ENCODE measurements at regions not wholly inside any gene's neighbourhood (a gene's known extent, or its start where the extent isn't known, plus 50 kb on each side); places are given as distances from the start of the nearest gene placed in this dataset.
"Not testable (repeated sequence)": the region's sequence is repeated elsewhere in the genome, so short reads cannot be mapped to it uniquely, and the experiment has no call there.

DNA sequence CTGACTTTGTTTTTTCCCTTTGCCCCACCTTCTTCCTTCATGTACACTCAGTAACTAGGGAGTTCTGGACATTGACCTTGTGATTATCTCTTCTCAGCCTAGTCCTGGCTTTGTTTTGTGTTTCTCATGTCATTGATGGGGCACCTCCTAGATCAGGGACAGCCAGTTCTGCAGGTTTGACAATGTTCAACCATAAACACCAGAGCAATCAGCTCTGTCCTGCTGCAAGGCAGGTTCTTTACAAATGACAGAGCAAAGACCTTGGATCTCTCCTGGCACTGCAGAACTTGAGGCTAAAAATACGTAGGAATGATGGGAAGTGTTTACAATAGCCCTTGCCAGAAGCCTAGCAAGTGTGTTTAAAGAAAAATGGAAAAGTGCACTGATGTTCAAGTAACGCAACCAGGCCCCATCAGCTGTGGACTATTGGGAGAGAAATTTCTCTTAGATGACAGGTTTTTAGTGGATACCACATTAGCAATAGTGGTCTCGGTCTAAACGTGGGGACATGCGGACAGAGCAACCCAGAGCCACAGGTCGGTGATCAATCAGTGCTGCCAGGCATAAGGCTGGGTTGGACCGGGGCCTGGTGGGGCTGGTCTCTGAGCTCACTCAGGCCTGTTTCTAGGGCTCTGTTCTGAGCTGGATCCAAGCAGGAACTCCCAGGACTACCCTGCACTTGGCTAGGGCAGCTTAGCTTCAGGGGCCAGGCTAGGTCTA is 76.8 kb downstream of the SOWAHC start (continued):
- TF ChIP-seq MYNN (tag by site-specific recombination; IDR thresholded peaks at IDR 0.05; ENCODE audit: borderline replicate concordance): no peak
- no peak for TF ChIP-seq ZNF561 (tag by site-specific recombination; IDR thresholded peaks at IDR 0.05; ENCODE audit: borderline replicate concordance)

DNA sequence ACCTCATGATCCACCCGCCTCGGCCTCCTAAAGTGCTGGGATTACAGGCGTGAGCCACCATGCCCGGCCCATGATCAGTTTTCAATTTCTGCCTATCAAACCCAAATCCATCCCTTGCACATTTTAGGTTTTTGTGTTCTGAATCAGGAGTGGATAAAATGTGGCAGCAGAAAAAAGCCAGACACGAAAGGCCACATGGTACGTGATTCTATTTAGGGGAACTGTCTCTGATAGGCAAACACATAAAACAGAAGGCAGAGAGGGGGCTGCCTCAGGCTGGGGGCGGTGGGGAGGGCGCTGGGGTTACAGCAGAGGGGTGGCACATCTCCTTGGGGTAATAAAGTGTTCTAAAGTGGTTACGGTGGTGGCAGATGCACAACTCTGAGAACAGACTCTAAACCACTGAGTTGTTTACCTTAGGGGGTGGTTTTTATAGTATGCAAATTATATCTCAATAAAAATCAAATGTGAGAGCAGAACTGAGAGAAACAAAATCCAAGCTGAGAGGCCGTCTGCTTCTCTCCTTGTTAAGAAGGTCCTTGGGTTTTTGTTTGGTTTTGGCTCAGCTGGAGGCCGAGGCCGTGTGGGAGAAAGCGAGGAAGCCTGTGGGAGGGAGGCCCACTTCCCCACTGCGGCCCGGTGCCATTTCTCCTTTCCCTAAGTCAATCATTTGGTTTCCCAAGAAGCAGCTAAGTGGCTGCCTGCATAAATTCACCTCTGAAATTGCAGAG is 78.0 kb downstream of the SOWAHC start:
- POLR2A ChIA-PET: no interaction called here
- Histone ChIP-seq H3K4me1 (ENCODE audit: control insufficient read depth, insufficient read depth, low read length) (peaks cover 6% of the 10 kb centered on the region; the same call in 1 of the 2 replicates), H3K27ac (ENCODE audit: extremely low read depth, low read depth, low read length) (no peak overlapping the region), H3K36me3 (ENCODE audit: control insufficient read depth in 2 of 2, insufficient read depth in 1 of 2, low read length in 2 of 2) (no peaks in the 10 kb centered on the region), H3K4me3 (ENCODE audit: low read depth, low read length) (no peak overlapping the region), H3K9me3 (ENCODE audit: control insufficient read depth, insufficient read depth, low read depth, low read length) (no peaks in the 10 kb centered on the region)
- TF ChIP-seq GLIS1 (tag by site-specific recombination; IDR thresholded peaks at IDR 0.05) (peak; percentile 88), ZIC2 (tag by site-specific recombination; IDR thresholded peaks at IDR 0.05) (peak; percentile 93), EGR2 (tag by site-specific recombination; IDR thresholded peaks at IDR 0.05; ENCODE audit: low read depth) (peak; percentile 69), ZFHX2 (tag by site-specific recombination; conservative IDR thresholded peaks at IDR 0.05) (peak; percentile 86), IKZF3 (tag by site-specific recombination; IDR thresholded peaks at IDR 0.05) (no peak)
- TF ChIP-seq, protein P1, sequence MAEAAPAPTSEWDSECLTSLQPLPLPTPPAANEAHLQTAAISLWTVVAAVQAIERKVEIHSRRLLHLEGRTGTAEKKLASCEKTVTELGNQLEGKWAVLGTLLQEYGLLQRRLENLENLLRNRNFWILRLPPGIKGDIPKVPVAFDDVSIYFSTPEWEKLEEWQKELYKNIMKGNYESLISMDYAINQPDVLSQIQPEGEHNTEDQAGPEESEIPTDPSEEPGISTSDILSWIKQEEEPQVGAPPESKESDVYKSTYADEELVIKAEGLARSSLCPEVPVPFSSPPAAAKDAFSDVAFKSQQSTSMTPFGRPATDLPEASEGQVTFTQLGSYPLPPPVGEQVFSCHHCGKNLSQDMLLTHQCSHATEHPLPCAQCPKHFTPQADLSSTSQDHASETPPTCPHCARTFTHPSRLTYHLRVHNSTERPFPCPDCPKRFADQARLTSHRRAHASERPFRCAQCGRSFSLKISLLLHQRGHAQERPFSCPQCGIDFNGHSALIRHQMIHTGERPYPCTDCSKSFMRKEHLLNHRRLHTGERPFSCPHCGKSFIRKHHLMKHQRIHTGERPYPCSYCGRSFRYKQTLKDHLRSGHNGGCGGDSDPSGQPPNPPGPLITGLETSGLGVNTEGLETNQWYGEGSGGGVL (tag by site-specific recombination; IDR thresholded peaks at IDR 0.05): peak; percentile 38
- CTCF ChIA-PET: no interaction called here

DNA sequence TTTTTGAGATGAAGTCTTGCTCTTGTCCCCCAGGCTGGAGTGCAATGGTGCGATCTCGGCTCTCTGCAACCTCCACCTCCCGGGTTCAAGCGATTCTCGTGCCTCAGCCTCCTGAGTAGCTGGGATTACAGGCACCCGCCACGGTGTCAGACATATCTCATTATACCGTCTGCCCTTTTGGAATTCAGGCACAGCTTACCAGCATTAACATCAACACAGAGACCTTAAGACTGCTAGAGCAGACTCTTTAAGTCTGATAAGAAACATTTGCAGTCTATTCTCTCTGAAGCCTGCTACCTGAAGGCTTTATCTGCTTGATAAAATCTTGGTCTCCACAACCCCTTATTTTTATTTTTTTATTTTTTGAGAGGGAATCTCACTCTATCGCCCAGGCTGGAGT is 78.7 kb downstream of the SOWAHC start:
- 0 out of 2 replicates have a peak, but pooled peaks have one; percentile 0 for TF ChIP-seq ZNF335 (tag by site-specific recombination; conservative IDR thresholded peaks at IDR 0.05)
- H3K27ac ChIP-seq (ENCODE audit: extremely low read depth, low read depth, low read length); CTCF ChIA-PET; H3K4me1 ChIP-seq (ENCODE audit: control insufficient read depth, insufficient read depth, low read length); H3K36me3 ChIP-seq (ENCODE audit: control insufficient read depth in 2 of 2, insufficient read depth in 1 of 2, low read length in 2 of 2); POLR2A ChIA-PET; H3K4me3 ChIP-seq (ENCODE audit: low read depth, low read length); H3K9me3 ChIP-seq (ENCODE audit: control insufficient read depth, insufficient read depth, low read depth, low read length): not testable (repeated sequence)

DNA sequence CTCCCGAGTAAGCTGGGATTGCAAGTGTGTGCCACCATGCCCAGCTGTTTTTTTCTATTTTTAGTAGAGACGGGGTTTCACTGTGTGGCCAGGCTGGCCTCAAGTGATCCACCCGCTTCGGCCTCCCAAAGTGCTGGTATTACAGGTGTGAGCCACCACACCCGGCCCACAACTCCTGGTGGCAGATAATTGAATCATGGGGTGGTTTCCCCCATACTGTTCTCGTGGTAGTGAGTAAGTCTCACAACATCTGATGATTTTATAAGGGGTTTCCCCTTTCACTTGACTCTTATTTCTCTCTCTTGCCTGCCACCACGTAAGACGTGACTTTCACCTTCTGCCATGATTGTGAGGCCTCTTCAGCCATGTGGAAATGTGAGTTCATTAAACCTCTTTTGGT is 79.1 kb downstream of the SOWAHC start:
- H3K4me1 ChIP-seq (ENCODE audit: control insufficient read depth, insufficient read depth, low read length); H3K36me3 ChIP-seq (ENCODE audit: control insufficient read depth in 2 of 2, insufficient read depth in 1 of 2, low read length in 2 of 2); H3K4me3 ChIP-seq (ENCODE audit: low read depth, low read length); H3K27ac ChIP-seq (ENCODE audit: extremely low read depth, low read depth, low read length); POLR2A ChIA-PET; CTCF ChIA-PET; H3K9me3 ChIP-seq (ENCODE audit: control insufficient read depth, insufficient read depth, low read depth, low read length): not testable (repeated sequence)

DNA sequence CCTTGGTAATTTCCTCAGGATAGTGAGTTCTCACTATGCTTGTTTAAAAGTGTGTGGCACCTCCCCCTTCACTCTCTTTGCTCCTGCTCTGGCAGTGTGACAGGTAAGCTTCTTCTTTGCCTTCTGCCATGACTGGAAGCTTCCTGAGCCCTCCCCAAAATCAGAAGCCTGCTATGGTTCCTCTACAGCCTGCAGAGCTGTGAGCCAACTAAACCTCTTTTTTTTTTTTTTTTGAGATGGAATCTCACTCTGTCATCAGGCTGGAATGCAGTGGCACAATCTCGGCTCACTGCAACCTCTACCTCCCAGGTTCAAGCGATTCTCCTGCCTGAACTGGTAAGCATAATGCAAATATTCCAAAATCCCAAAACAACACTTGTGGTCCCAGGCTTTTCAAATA is 80.0 kb downstream of the SOWAHC start:
- POLR2A ChIA-PET: no interaction called here
- CTCF ChIA-PET: no interaction called here
- Histone ChIP-seq H3K27ac (ENCODE audit: extremely low read depth, low read depth, low read length) (no peak overlapping the region), H3K4me3 (ENCODE audit: low read depth, low read length) (no peak overlapping the region), H3K4me1 (ENCODE audit: control insufficient read depth, insufficient read depth, low read length) (peaks cover 6% of the 10 kb centered on the region; the same call in 1 of the 2 replicates), H3K36me3 (ENCODE audit: control insufficient read depth in 2 of 2, insufficient read depth in 1 of 2, low read length in 2 of 2) (no peaks in the 10 kb centered on the region), H3K9me3 (ENCODE audit: control insufficient read depth, insufficient read depth, low read depth, low read length) (no peaks in the 10 kb centered on the region)
- no peak for TF ChIP-seq ZNF433 (tag by site-specific recombination; IDR thresholded peaks at IDR 0.05; ENCODE audit: low read depth)
- TF ChIP-seq, protein P2, sequence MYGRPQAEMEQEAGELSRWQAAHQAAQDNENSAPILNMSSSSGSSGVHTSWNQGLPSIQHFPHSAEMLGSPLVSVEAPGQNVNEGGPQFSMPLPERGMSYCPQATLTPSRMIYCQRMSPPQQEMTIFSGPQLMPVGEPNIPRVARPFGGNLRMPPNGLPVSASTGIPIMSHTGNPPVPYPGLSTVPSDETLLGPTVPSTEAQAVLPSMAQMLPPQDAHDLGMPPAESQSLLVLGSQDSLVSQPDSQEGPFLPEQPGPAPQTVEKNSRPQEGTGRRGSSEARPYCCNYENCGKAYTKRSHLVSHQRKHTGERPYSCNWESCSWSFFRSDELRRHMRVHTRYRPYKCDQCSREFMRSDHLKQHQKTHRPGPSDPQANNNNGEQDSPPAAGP (tag by site-specific recombination; IDR thresholded peaks at IDR 0.05): no peak
- TF ChIP-seq ZSCAN30 (tag by site-specific recombination; IDR thresholded peaks at IDR 0.05): no peak
- TF ChIP-seq ZNF140 (tag by site-specific recombination; IDR thresholded peaks at IDR 0.05): no peak
- TF ChIP-seq REPIN1 (tag by site-specific recombination; IDR thresholded peaks at IDR 0.05; ENCODE audit: low read depth): no peak
- TF ChIP-seq, protein P3, sequence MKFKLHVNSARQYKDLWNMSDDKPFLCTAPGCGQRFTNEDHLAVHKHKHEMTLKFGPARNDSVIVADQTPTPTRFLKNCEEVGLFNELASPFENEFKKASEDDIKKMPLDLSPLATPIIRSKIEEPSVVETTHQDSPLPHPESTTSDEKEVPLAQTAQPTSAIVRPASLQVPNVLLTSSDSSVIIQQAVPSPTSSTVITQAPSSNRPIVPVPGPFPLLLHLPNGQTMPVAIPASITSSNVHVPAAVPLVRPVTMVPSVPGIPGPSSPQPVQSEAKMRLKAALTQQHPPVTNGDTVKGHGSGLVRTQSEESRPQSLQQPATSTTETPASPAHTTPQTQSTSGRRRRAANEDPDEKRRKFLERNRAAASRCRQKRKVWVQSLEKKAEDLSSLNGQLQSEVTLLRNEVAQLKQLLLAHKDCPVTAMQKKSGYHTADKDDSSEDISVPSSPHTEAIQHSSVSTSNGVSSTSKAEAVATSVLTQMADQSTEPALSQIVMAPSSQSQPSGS (tag by site-specific recombination; IDR thresholded peaks at IDR 0.05; ENCODE audit: low read depth): no peak
- no peak for TF ChIP-seq YY2 (tag by site-specific recombination; IDR thresholded peaks at IDR 0.05)
- TF ChIP-seq, protein P4, sequence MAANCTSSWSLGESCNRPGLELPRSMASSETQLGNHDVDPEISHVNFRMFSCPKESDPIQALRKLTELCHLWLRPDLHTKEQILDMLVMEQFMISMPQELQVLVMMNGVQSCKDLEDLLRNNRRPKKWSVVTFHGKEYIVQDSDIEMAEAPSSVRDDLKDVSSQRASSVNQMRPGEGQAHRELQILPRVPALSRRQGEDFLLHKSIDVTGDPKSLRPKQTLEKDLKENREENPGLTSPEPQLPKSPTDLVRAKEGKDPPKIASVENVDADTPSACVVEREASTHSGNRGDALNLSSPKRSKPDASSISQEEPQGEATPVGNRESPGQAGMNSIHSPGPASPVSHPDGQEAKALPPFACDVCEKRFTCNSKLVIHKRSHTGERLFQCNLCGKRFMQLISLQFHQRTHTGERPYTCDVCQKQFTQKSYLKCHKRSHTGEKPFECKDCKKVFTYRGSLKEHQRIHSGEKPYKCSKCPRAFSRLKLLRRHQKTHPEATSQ (tag by site-specific recombination; IDR thresholded peaks at IDR 0.05): no peak
- TF ChIP-seq MZF1 (tag by site-specific recombination; IDR thresholded peaks at IDR 0.05; ENCODE audit: borderline replicate concordance): no peak
- TF ChIP-seq GLIS2 (tag by site-specific recombination; IDR thresholded peaks at IDR 0.05): no peak
- TF ChIP-seq IKZF3 (tag by site-specific recombination; IDR thresholded peaks at IDR 0.05): no peak

Measured in HEK293 (cell line).